Hindlimb muscle (tissue), 1 donor: ENCODE measurements at regions not wholly inside any gene's neighbourhood (a gene's known extent, or its start where the extent isn't known, plus 50 kb on each side); places are given as distances from the start of the nearest gene placed in this dataset.

Source experiments
- DNase-seq: peaks from one replicate; pipeline ENCODE4 v3.0.0-alpha.2; 2013

DNA sequence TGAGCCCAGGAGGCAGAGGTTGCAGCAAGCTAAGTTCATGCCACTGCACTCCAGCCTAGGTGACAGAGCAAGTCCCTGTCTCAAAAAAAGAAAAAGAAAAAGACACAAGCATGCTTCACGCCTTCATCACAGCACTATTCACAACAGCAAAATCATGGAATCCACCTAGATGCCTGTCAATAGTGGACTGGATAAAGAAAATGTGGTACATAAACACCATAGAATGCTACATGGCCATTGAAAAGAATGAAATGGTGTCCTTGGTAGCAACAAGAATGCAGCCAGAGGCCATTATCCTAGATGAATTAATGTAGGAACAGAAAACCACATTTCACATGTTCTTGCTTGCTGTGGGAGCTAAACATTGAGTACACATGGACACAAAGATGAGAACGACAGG lies 392.6 kb downstream of the EIPR1 start:
- no peak for DNase-seq

DNA sequence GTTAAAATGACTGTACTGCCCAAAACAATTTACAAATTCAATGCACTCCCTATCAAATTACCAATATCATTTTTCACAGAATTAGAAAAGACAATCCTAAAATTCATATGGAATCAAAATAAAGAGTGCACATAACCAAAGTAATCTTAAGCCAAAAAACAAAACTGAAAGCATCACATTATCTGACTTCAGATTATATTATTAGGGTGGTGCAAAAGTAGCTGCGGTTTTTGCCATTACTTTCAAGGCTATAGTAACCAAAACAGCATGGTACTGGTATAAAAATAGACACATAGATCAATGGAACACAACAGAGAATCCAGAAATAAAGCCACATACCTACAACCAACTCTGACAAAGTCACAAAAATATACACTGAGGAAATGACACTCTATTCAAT lies 396.6 kb downstream of the EIPR1 start:
- DNase-seq = no peak

DNA sequence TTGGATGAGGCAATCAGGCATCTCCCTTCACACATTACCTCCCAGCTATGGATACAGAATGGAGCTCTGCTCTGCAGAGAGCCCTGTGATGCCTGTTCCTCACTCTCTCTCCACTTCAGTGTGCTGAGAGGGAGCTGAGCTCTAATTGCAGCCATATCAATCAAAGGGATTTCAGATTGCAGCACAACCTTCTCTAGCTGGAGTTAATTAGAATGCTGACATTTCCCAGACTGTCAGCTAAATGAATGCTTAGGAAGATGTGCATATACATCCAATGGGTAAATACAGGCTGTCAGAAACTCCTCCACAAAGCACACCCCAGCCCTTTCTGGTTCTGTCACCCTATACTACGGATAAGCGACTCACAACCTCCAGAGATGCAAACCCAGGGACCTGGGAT lies 402.6 kb downstream of the EIPR1 start:
- DNase-seq = no peak

GRCh38 chr2:2960441-2961133 lies 417.0 kb downstream of the EIPR1 start:
- no peak for DNase-seq

DNA sequence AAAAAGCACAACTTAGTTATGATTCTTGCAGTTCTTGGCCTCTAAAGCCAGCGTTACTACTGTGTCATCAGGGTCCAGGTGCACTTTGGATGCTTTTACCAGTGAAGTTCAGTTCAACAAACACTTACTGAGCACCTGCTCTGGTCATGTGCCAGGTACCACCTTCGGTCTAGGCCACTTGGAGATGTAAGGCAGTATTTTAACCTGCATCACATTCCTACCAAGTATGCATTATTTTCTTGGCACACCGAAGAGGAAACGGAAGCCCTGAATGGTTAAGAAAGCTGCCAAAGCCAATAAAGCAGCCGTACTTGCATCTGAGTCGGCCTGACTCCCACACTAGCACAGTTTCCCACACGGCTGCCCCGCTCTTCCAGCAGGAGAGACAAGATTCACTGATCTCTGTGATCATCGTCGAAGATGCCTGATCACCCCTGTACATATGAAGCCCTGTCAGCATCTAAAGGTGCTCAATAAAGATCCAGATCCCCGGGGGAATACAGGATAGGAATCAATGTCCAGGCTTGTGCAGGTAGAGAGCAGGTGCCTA lies 427.1 kb downstream of the EIPR1 start:
- DNase-seq = no peak

- DNase-seq = no peak
These were observed 430.2 kb downstream of the EIPR1 start for GRCh38 chr2:2947406-2947805.

DNA sequence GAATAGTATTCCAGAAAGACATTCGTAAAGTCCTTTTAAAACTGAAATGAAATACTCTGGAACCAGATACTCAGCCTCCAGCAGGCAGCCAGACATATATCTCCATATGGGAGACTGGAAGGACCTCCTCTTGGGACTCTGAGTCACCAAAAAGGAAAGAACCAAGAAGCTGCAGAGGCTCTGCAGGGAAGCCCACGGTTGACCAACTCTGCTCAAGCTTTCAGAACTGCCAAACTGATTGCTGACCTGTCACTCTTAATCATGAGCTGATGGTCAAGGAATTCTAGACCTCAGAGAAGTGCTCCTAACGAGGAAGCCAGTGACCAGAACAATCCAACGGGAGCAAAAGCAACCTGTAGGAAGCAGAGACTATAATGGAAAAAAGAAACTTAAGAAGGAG lies 434.7 kb downstream of the EIPR1 start:
- DNase-seq = no peak

GRCh38 chr2:2942225-2942624 lies 435.4 kb downstream of the EIPR1 start:
- DNase-seq = no peak

GRCh38 chr2:2941205-2941604 lies 436.4 kb downstream of the EIPR1 start:
- DNase-seq = no peak

GRCh38 chr2:2940702-2941101 lies 436.9 kb downstream of the EIPR1 start:
- DNase-seq = no peak

DNA sequence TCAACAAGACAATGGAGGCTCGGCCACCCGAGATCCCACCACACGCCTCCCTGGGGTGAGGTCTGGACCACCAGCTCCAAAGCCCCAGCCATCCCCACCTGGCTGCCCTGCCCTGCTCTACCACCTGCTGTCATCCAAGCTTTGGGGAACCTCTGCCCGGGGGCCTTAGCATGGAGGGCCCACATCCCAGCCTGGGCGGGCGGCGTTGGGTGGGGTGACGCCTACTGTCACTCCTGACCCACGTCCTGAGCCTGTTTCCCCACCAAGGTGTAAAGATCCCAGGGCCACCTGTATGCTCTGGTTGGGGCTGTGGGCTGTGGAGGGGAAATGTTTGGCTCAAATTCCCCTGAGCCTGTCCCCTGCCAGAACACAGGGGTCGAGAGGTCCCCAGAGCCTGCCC lies 437.6 kb downstream of the EIPR1 start:
- DNase-seq = no peak

- no peak for DNase-seq
These were observed 438.4 kb downstream of the EIPR1 start for GRCh38 chr2:2939078-2939795.

GRCh38 chr2:2938481-2938880 lies 439.1 kb downstream of the EIPR1 start:
- no peak for DNase-seq

GRCh38 chr2:2935445-2936149 lies 442.0 kb downstream of the EIPR1 start:
- no peak for DNase-seq

DNA sequence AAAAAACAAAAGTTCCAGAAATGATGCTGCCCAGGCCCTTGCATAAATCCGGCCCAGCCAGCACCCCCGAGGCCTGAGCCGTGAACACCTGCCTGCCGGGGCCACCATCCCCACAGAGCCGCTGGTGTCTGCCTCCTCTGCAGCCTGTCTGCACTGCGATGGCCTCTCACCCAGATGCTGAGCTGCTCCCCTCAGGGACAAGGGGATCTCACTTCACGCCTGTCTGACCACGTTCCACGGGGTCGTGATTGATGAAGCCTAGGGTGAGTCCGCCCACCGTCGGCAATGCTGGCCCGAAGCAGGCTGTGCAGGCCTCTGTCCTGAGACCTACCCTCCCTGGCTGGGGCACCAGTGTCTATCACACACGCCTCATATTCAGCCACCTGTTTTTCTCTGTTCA lies 444.2 kb downstream of the EIPR1 start:
- DNase-seq = no peak

GRCh38 chr2:2932692-2933305 lies 444.8 kb downstream of the EIPR1 start:
- no peak for DNase-seq

DNA sequence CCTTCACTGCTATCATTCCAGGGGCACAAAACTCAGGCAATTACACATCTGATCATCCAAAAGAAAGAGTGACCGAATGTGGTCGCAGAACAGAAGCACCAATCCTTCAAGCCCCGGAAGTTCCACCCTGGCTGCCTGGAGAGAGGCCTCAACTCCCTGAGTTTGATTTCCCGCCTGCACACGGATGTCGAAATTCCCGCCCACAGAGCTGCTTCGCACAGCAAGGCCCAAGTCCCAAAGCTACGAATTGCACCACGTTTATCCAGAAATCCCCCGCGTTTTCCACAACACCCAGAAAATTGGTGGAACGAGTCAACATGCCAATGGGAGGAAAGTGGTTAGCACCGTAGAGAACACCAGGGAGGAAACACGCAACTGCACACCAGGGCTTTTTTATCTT lies 445.4 kb downstream of the EIPR1 start:
- DNase-seq = no peak

DNA sequence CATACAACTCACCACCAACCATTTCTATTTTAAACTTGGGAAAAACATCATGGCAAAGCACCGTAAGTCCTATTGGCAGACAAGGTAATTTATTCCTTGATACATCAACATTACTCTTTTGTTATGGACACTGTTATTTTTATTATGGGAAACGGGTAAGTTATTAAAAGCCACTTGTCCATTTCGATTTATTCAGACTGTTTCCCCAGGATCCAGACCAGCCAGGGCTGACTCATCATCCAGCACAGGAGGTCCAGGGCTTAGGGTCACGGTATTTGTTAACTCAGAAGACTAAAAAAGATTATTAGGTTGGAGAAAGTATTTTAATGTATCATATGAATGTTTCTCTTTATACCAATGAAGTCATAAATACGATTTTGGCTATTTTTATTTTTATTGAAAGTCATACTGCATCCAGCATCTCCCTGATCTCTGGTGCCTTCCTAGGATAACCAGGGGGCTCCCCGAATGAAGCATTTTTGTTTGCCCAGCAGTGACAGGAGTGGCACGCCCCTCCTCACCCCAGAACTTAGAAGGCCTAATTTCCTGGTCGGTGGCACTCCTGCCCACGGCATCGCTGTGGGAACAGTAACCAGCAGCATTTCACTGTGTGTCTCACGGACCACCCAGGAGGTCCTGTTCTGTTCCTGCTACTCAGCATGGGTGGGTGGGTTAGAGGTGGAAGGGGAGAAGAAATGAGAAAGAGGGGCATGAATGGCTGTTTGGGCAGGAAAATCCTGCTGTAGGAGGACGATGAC lies 446.1 kb downstream of the EIPR1 start:
- no peak for DNase-seq

DNA sequence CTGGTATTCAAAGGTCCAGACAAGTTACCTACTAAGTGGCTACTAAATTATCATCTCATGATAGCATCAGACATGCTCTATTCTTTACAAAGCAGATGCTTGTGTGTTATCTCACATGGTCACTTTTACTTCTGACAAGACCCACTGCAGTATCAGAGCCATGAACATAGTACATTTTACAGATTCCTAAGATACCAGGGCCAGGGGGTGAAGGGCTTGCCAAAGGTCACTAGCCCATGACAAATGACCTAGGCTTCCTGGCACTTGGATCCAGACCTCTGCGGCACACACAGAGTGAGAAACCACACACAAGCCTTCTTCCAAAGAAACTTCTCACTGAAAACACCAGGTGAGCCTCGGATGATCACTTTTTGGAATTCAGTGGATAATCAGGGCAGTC lies 446.8 kb downstream of the EIPR1 start:
- DNase-seq = no peak

- no peak for DNase-seq
These were observed 450.8 kb downstream of the EIPR1 start for GRCh38 chr2:2926858-2927175.

DNA sequence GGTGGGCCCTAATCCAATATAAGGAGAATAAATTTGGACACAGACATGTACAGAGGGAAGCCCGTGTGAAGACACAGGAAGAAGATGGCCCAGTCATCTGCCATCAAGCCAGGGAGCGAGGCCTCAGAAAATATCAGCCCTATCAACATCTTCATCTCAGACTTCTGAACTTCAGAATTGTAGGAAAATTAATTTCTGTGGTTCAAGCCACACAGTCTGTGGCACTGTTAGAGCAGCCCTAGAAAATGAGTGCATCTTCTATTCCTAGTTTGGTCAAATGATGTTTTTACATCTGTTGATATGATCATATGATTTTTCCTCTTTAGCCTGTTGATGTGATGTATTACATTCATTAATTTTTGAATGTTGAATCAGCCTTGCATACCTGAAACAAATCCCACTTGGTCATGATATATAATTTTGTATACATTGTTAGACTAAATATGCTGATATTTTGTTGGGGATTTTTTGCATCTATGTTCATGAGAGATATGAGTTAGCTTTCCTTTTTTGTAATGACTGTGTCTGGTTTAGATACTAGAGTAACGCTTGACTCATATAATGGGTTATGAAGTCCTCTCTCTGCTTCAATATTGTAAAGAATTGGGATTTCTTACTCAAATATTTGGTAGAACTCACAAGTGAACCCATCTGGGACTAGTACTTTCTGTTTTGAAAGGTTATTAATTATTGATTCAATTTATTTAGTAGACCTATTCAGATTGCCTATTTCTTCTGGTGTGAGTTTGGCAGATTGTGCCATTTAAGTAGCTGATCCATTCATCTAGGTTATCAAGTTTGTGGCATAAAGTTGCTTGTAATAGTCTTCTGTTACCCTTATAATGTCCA lies 451.4 kb downstream of the EIPR1 start:
- no peak for DNase-seq

DNA sequence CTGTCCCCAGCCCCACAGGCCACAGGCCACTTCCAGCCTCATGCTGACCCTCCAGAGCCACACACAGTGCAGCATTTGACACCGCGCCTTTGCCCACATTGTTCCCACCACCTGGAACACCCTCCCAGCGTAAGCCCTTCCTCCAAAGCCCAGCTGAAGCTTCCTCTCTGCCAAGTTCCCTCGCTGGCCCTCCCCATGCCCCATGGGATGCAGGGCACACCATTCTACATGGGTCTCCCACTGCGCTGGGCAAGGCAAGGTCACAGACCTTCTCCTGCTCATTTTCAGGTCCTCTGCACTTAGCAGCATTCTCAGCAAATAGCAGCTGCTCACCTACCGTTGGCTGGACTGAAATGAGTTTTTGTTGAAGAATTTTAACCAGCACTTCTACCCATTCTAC lies 455.5 kb downstream of the EIPR1 start:
- DNase-seq = no peak
